ENCODE measurements at regions not wholly inside any gene's neighbourhood (a gene's known extent, or its start where the extent isn't known, plus 50 kb on each side); places are given as distances from the start of the nearest gene placed in this dataset.
"Not testable (repeated sequence)": the region's sequence is repeated elsewhere in the genome, so short reads cannot be mapped to it uniquely, and the experiment has no call there.

DNA sequence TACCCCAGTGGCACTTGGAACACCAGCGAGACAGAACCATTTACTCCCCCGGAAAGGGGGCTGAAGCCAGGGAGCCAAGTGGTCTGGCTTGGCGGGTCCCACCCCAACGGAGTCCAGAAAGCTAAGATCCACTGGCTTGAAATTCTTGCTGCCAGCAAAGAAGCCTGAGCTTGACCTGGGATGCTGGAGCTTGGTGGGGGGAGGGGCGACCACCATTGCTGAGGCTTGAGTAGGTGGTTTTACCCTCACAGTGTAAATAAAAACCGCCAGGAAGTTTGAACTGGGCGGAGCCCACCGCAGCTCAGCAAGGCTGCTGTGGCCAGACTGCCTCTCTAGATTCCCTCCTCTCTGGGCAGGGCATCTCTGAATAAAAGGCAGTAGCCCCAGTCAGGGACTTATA lies 62.8 kb downstream of the RPS24 start:
- not testable (repeated sequence) for DNase-seq

DNA sequence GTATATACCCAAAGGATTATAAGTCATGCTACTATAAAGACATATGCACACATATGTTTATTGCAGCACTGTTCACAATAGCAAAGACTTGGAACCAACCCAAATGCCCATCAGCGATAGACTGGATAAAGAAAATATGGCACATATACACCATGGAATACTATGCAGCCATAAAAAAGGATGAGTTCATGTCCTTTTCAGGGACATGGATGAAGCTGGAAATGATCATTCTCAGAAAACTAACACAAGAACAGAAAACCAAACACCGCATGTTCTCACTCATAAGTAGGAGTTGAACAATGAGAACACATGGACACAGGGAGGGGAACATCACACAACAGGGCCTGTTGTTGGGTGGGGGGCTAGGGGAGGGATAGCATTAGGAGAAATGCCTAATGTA lies 68.9 kb downstream of the RPS24 start:
- not testable (repeated sequence) for DNase-seq

DNA sequence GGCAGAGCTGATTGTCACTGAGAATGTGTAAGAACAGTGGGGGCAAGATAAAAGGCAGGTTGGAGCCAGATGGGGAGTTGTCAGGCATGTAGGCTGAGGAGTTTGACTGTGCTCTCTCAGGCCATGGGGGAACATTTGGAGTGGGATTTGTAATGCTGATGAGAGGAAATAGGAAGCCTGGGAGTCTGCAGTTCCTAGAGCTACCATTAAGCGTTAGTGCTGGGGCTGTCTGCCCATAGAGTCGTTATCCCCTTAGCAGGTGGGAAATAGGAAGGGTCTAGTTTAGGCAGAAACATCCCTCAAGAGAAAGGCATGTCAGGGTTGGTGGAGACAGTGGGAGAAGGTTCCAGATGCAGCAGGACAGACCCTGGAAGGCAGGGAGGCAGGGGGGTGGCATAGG lies 75.5 kb downstream of the RPS24 start:
- no peak for DNase-seq

DNA sequence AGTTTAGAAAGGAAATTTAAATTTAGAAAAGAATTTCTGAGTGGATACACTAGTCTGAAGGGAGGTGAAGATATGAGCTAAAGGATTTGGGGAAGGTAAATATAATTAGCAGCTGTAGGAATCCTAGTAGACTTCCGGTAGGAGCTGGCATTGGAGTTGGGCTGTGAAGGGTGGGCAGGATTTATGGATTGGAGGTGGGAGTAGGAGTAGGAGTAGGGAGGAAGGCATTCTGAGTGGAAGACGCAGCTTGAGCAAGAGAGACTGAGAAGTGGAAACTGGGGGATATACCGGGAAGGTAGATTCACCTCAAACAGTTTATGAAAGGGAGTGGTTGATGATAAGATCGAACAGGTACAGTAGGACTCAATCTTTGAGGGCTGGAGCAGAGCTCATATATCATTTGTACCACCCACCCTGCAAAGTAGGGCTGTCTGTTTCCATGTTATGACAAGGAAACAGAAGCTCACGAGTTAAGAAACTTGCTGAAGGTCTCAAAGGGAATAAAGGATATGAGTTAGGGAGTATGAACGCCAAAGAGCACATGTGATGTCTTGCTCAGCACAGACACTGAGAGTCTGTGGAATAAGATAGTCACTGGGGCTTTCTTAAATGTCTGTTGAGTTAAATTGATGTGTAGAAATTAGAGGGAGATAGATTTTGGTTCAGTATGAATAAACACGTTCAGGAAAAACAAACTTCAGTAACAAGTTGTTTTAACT lies 81.6 kb downstream of the RPS24 start:
- DNase-seq: no peak

DNA sequence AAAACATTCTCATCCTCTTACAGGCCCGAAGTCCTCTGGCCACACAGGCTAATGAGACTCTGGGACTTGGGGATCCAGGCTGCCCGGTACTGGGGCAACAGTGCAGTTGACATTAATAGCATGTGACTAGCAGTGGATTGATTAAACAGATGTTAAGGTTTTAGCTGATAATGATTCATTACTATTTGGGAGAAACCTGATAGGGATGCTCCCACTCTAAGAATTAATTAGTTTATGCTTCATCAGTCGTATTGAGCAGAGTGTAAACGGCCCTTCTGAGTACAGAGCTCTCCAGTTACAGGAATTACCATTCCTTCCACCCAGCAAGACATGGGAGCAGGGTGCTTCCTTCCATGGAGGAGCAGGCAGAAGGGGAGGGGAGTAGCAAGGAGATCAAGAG lies 82.7 kb downstream of the RPS24 start:
- no peak for DNase-seq

DNA sequence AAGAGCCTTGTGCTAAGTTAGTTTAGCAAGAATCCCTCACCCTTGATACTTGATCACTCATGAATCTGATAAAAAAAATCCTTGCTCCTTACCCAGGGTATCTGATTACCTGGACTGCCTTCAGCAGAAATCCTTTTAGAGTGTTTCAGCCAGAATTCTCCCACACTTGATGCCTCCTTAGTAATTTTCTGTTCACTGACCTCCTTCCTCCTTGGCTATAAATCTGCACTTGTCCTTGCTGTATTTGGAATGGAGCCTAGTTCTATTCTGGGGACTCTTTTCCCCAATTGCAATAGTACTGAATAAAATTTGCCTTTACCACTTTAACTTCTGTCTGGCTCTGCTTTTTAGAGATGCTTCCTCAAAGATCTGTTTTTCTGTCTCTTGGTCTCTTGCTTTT lies 84.9 kb downstream of the RPS24 start:
- DNase-seq: no peak

DNA sequence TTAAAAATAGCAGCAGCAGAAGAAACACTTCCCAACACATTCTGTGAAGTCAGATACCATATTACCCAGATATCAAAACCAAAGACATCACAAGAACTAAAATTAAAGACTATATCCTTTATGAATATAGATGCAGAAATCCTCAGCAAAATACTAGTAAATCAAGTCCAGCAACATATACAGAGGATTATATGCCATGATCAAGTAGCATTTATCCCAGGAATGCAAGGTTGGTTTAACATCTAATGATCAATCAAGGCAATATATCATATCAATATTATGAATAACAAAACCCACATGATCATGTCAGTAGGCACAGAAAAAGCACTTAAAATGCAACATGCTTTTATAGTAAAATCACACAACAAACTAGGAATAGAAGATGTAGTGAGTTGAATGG lies 88.1 kb downstream of the RPS24 start:
- DNase-seq: no peak

DNA sequence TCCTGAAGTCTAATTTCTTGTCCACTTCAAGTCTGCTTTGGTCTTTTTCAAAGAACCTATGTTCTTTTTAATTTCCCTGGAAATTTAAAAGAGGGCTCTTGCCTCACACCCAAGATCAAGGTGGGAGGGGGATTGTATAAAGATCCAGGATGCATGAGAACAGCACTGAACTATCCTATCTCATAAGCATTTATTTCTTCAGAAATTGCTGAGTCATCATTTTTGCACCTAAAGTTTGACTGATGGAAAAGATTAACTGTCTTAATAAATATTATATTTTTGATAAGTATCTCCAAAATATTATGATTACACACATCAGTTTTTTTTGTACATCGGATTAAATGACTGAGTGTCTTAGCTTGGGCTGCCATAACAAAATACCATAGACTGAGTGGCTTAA lies 90.5 kb downstream of the RPS24 start:
- no peak for DNase-seq

DNA sequence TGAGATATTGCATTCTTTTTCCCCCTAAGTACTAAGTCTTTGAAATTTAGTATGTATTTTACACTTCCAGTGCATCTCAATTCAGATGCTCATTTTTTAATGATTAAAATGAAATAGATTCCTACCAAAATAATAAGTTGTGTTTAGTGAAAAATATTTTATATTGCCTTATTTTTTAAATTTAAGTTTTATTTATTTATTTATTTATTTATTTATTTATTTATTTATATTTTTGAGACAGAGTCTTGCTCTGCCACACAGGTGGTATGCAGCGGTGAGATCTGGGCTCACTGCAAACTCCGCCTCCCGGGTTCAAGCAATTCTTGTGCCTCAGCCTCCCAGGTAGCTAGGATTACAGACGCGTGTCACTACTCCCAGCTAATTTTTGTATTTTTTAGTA lies 95.5 kb downstream of the RPS24 start:
- DNase-seq: no peak

DNA sequence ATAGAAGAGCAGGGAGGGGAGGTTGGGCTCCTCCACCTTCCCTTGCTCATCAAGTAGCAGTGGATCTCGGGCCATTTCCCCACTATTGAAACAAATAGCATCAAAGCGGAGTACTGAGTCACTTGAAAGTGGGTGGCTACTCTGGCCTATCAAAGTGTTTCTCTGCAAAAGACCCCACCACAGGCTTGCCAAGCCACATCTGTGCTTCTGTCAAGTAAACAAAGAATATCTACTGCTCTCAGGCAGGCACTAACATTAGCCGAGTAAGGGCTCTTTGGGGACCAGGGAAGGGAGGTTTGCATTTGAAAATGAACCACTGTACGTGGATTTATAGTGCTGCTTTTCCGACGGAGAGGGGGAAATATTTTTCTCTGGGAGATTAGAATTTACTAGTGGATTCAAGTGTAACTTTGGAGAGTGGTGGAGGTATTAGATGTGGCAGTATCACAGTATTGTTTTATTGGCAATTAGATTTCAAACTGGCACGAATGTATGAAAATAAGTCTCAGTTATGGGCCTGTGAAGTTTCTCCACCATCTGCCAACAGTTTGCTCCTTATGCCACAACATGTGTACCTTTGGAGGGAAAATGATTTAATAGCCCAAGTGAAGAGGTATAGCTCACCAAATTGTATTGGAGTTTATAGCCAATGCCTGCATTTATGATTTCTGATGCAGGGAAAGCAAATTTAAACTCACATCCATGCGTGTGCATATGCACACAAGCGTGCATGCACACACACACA lies 97.5 kb downstream of the RPS24 start:
- no peak for DNase-seq

DNA sequence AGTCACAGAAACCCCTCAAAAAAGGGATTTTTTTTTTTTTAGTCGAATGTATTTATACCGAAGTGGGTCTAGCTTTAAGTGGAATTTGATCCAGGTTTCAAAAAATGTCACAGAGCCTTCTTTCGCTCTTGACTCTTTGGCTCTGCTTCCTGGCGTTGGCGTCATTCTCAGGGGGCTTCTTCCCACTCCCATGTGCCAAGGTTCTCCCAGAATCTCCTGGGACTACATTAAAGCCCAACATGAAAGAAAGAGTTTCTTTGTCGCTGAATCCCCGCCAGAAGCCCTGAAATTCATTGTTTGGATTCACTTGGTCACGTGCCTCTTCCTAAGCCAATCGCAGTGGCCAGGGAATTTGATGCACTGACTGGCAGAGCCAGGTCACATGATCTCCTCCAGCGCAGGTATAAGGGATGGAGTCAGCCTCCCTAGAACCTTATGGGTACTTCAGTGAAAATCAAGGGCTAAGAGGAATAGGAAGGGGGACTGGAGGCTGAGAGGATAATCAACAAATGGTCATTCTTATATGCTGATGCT lies 101.2 kb downstream of the RPS24 start:
- DNase-seq: no peak

DNA sequence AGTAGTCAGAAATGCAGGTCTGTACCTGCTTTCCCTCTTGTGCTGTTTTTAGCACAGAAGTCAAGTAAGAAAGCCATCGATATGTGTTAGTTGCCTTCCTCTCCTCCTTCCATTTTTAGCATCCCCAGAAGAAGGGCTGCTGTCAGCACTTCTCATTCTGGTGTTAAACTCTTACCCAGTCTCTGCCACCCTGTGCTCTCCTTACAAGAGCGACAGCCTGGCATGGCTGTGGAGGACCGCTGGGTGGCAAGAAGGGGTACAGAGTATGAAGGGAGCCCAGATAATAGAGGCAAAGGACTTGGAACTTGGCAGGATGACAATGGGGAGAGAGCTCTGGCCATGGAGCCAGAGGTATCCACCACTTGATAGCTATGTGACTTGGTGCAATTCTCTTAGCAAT lies 103.5 kb downstream of the RPS24 start:
- no peak for DNase-seq

DNA sequence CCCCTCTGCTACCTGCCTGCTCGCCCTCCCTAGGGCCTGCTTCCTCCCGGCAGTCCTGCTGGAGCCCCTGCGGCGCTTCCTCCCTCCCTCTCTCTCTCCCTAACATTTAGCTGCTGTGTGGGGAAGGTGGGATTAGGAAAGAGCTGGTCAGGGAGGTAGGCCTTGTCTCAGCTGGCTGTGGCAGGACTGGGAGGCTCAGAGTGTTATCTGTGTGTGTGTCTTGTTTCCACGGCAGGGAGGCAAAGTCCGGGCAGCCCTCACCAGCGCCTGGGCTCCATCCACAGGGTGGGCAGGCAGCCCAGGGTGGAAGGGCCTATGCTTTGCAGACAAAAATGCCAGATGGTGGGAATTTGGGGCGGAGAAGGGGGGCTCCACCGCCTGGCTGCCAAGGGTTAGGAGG lies 105.7 kb downstream of the RPS24 start:
- no peak for DNase-seq

DNA sequence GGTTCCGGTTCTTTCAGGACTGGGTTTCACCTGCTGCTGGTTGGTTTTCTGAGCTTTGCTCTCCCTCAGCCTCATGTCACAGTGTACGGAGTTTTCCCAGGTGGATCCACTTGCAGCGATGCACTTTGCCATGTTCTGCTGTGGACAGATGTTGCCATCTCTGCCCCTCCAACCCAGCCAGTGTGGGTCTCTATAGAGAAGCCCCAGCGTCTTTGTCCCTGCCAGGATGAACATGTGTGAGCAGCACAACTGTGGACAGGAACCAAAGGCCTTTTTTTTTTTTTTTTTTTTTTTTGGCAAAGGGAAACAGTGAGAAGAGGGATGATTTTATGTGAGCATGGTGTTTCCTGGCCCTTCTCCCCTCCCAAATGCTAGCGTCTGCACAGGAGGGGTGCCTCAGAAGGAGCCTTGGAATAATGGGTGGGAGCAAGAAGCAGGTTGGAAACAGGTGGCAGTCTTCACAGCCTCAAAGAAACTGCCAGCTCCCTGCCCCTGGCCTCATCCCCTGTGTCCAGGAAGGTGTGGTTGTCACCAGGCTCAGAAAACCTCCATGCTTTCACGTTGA lies 106.5 kb downstream of the RPS24 start:
- DNase-seq: no peak

DNA sequence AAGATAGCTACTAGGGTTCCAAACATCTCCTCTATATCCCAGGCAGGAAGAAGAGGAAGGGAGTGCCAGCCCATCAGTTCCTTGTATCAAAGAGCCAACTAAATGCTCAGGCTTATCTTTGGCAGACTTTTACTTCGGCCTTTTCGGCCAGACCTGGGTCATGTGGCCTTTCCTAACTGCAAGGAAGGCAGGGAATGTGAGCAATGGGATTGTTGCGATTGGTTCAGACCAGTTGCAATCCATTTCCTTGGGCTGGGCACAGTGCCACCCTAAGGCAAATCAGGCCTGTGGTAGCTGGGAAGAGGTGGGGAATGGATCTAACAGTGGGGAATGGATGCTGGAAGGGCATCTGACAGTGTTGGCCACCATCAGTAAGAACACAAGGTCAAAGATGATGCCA lies 109.9 kb downstream of the RPS24 start:
- DNase-seq: no peak

DNA sequence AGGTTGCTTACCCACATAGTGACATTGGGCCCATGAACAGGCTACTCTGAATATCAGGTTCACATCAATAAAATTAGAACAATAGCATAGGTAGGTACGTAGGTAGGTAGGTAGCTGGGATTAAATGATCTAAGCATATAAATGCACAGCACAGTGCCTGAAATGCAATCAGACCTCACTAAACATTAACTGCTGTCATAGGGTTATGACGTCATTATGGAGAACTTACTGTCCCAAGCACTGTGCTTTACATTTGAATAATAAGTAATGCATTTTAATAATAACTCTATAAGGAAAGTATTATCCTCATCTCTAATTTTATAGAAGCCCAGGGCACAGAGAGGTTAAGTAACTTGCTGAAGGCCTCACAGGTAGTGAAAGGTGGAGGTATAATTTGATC lies 112.5 kb downstream of the RPS24 start:
- DNase-seq: no peak

DNA sequence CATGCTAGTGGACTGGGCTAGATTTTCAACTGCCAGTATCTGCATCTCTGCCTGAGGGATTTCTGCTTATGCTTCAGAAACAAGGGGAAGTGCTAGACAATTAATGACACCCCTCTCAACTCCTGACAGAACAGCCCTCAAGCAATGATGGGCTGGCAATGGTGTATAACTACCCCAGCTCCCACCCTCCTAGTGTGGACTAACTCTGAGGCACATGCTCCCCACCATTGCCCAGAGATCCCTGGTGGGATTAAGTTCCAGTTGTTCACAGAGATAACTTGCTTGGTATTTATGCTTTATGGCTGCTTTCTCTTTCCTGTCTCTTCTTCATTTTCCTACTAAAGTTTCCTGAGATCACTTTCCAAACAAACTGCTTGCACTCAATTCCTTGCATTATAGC lies 113.5 kb downstream of the RPS24 start:
- DNase-seq: no peak

DNA sequence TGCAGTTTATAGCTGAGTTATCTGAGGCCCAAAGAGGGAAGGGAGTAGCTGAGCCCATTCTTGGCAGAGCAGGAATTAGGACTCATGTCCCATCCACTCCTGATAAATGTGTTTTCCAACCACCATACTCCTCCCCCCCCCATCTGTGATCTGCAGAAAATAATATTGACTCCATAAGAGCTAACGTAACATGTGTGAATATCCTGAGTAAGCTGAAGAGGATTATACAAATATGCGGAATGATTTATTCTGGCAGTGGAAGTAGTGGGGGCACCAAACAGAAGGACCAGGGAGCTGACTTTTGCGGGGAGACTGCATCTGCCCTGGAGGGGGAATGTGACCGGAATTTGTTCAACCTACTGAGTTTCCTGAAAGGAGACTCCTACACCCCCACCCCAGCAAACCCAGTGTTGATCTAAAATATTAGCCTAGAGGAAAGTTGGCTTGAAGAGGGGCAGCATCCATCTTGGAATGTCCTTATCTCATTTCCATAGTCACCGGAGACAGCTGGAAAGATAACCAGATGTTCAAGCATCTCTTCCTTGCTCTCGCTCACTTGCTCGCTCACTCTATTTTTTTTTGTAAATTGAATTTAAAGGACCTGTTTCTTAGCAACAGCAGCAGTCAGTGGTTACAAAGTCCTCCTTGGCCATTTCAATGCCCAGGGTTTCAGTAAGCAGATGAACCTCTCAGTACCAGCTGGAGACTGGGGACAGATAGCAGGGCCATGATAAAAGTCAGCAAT lies 114.7 kb downstream of the RPS24 start:
- no peak for DNase-seq

DNA sequence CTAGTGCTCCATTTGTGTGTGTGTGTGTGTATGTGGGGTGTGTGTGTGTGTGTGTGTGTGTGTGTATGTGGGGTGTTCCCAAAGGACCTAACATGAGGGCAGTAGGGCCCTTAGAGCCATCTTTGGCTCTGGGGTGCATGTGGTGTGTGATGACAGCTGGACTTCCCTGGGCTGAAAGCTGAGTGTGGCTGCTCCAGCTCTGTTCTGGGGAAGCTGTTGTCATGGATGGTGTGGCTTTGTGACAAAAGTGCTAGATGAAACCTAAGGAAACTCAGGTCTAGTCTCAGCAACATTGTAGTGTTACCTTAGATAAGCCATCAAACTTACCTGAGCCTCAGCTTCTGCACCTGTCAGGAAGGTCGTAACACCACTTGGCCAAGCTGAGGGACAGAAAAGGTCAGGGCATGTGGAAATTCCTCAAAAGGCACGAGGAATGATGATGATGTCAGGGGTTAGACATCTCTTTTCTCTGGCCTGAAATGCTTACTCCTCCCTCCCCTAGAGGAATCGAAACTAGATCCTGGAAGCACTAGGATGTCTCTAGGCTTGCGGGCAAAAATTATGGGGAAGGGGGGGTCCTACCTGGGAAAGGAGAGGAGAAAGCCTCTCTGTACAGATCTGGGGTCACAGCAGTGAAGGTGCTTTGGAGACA lies 115.4 kb downstream of the RPS24 start:
- no peak for DNase-seq

DNA sequence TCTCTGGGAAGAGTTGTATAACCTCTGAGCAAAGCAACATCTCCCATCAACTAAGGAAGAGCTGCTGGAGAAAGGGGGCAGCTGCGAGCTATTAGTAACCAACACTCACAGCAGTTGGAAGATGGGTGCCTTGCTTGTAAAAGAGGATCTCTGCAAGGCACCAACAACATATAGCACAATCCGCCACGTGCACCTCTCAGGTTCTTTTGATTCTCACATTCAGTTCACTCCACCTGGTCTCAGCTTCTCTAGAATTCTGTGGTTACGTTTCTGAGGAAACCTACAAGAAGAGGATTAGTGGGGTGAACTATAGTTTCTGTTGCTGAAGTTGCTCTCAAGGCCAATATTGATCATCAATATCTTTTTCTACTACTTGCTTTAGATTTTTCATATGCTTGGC lies 117.1 kb downstream of the RPS24 start:
- DNase-seq: no peak

DNA sequence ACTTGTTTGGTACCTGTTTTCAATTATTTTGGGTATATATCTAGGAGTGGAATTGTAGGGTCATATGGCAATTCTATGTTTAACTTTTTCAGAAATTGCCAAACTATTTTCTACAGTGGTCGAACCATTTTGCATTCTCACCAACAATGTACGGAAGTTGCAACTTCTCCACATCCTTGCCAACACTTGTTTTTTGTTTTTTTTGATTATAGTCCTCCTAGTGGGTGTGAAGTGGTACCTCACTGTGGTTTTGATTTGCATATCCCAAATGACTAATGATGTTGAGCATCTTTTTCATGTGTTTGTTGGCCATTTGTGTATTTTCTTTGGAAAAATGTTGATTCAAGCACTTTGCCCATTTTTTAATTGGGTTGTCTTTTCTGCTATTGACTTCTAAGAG lies 122.1 kb downstream of the RPS24 start:
- DNase-seq: no peak

DNA sequence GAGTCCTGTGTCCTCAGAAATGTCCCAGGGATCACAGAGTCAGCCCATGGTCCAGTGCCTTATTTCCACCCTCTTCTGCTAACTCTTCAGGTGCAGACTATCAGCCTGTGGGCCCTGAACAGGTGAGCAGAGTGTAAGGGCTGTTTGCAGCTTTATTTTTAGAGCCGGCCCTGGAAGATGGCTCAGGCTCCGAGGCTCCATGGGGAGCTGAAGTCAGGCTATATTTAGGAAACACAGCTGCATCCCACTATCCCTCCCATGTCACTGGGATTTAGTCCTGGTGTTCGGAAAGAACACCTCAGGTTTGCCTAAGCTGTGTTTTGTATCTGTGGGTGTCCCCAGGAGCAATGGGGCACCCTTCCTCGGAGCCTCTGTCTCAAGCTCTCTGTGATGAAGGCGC lies 126.9 kb downstream of the RPS24 start:
- DNase-seq: no peak

DNA sequence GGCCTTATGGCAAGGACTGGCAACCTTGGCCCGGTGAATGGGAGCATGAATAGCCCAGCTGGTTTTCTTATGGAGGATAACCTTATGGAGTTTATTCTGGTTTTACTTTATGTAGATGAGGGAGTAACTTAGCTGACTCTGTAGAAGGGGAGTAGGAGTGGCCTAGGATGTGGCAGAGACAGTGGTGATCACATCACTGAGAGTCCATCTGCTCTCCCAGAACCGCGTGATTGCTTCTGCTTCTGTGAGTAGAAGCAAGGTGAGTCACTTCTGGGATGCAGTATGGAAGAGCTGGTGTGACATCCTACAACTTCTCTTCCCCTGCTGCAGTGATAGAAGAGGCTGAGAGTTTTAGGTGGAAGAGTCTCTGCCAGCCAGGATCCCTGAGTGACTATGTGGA lies 129.2 kb downstream of the RPS24 start:
- DNase-seq: no peak
